Smooth muscle cell (in vitro differentiated cells): ENCODE measurements at regions not wholly inside any gene's neighbourhood (a gene's known extent, or its start where the extent isn't known, plus 50 kb on each side); places are given as distances from the start of the nearest gene placed in this dataset.

Source experiments
- DNase-seq: peaks from one replicate; lab custom pipeline; 2025; ENCODE audit not compliant: unreplicated experiment; lab: John Stamatoyannopoulos, UW
- H2AFZ ChIP-seq: fragments of 200-600 bp; sonication (generic); 2 replicates; pipeline ENCODE4 v1.6.0; 2016; ENCODE audit warnings: antibody characterized with exemption, low read depth, mild to moderate bottlenecking
- H3F3A ChIP-seq: fragments of 200-600 bp; sonication (generic); 2 replicates; pipeline ENCODE4 v1.6.0; 2017; ENCODE audit warnings: antibody characterized with exemption, low read depth
- H3K27ac ChIP-seq: fragments of 200-600 bp; sonication (generic); 2 replicates; pipeline ENCODE4 v1.5.1; 2016; ENCODE audit warnings: low read depth, mild to moderate bottlenecking
- H3K27me3 ChIP-seq: fragments of 200-600 bp; sonication (generic); 2 replicates; pipeline ENCODE4 v1.6.1; 2016; ENCODE audit warnings: low read depth, mild to moderate bottlenecking
- H3K36me3 ChIP-seq: fragments of 200-600 bp; sonication (generic); 2 replicates; pipeline ENCODE4 v1.5.1; 2016; ENCODE audit warnings: low read depth
- H3K4me1 ChIP-seq: fragments of 200-600 bp; sonication (generic); 2 replicates; pipeline ENCODE4 v1.5.1; 2016; ENCODE audit warnings: low read depth
- H3K4me2 ChIP-seq: fragments of 200-600 bp; sonication (generic); 2 replicates; pipeline ENCODE4 v1.6.0; 2016; ENCODE audit warnings: mild to moderate bottlenecking
- H3K4me3 ChIP-seq: fragments of 200-600 bp; sonication (generic); 2 replicates; pipeline ENCODE4 v1.5.1; 2016; ENCODE audit warnings: mild to moderate bottlenecking
- H3K79me2 ChIP-seq: fragments of 200-600 bp; sonication (generic); 2 replicates; pipeline ENCODE4 v1.6.0; 2016; ENCODE audit warnings: low read depth, mild to moderate bottlenecking
- H3K9ac ChIP-seq: fragments of 200-600 bp; sonication (generic); 2 replicates; pipeline ENCODE4 v1.6.0; 2016; ENCODE audit warnings: low read depth
- H3K9me3 ChIP-seq: fragments of 200-600 bp; sonication (generic); replicated peaks from 2 replicates; pipeline ENCODE4 v1.5.1; 2016; ENCODE audit warnings: low read depth
- H4K20me1 ChIP-seq: fragments of 200-600 bp; sonication (generic); 2 replicates; pipeline ENCODE4 v1.6.0; 2016; ENCODE audit warnings: low read depth
- WGBS: methylation state at CpG from one replicate; pipeline ENCODE4 v1.1.7; 2016; ENCODE audit warnings: low lambda C conversion rate; 5-methylcytosine and 5-hydroxymethylcytosine counted together
- TF ChIP-seq, protein P1 (sequence below): fragments of 200-600 bp; sonication (generic); IDR thresholded peaks from 2 replicates; pipeline ENCODE4 v1.5.1; 2017; ENCODE audit warnings: borderline replicate concordance, mild to moderate bottlenecking, antibody characterized with exemption; ENCODE audit not compliant: insufficient read depth, poor library complexity, severe bottlenecking

DNA sequence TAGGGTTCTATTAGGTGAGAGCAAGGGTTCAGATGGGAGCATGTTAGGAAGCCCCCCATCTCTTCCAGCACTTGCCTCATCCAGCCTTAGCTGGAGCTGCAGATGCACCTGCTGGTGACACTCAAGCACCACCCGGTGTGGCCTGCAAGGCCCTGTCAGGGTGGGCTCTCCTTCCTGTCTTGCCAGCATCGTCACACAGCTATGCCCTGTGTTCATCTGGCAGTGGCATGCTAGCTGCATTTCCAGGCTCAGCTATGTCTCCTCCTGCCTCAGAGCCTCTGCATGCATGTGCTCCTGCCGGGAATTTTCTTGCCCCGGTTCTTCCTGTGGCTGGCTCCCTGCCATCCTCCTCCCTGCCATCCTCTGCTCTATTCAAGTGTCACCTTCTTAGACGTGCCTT, 129.7 kb upstream of the KLF6 start:
- Histone ChIP-seq H3K4me1 (peaks cover 8% of the 10 kb centered on the region), H3K4me3 (no peak overlapping the region), H2AFZ (no peak overlapping the region), H3F3A (no peaks in the 10 kb centered on the region), H3K27me3 (no peaks in the 10 kb centered on the region), H4K20me1 (no peaks in the 10 kb centered on the region), H3K9me3 (no peaks in the 10 kb centered on the region), H3K4me2 (no peak overlapping the region), H3K36me3 (peaks cover 5% of the 10 kb centered on the region), H3K9ac (no peak overlapping the region), H3K27ac (no peak overlapping the region), H3K79me2 (no peaks in the 10 kb centered on the region)
- DNase-seq = no peak
- 92% methylated on average over 5 of the region's 5 CpGs for WGBS
- TF ChIP-seq, protein P1, sequence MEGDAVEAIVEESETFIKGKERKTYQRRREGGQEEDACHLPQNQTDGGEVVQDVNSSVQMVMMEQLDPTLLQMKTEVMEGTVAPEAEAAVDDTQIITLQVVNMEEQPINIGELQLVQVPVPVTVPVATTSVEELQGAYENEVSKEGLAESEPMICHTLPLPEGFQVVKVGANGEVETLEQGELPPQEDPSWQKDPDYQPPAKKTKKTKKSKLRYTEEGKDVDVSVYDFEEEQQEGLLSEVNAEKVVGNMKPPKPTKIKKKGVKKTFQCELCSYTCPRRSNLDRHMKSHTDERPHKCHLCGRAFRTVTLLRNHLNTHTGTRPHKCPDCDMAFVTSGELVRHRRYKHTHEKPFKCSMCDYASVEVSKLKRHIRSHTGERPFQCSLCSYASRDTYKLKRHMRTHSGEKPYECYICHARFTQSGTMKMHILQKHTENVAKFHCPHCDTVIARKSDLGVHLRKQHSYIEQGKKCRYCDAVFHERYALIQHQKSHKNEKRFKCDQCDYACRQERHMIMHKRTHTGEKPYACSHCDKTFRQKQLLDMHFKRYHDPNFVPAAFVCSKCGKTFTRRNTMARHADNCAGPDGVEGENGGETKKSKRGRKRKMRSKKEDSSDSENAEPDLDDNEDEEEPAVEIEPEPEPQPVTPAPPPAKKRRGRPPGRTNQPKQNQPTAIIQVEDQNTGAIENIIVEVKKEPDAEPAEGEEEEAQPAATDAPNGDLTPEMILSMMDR = no peak

DNA sequence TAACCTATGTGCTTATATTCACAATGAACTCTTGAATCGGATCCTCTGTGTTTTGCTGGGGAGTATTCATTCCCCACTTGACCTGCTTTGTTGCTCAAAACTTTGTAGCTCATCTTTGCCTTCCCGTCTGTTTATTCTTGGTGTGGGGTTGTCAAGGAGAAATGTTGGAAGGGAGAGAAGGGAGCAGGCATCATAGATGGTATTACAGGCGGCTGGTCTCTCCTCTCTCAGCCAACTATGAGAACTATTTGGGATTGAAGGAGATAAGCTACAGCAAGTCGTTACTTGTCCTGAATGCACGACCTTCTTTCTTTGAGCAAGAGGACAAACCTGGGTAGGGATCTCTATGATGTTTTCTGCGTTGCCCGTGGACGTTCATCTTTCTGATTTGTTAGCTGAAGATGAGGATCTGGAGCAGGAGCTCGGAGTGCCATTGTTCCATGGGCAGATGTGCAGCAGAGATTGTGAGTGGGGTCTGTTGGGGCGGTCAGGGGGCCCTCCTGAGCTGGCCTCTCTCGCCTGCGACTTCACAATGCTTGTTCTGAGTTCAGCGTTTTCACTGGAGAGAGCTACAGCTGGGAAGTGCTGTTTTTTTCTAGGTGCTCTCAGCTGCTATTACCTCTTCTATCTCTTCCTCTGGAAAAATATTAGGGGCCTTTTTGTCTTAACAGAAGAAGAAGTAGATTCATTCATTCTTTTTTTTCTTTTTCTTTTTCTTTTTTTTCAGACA, 126.9 kb upstream of the KLF6 start:
- Histone ChIP-seq H4K20me1 (no peaks in the 10 kb centered on the region), H2AFZ (peak overlapping the region; percentile 82), H3K27me3 (no peaks in the 10 kb centered on the region), H3K79me2 (no peaks in the 10 kb centered on the region), H3K36me3 (no peaks in the 10 kb centered on the region), H3K4me3 (no peak overlapping the region), H3K9ac (peak overlapping the region; percentile 55), H3K27ac (peak overlapping the region; percentile 73), H3K9me3 (no peaks in the 10 kb centered on the region), H3K4me1 (peaks cover 5% of the 10 kb centered on the region), H3K4me2 (peak overlapping the region; percentile 75), H3F3A (no peaks in the 10 kb centered on the region)
- WGBS = 56% methylated on average over 13 of the region's 13 CpGs
- no peak for DNase-seq
- TF ChIP-seq, protein P1 = no peak

DNA sequence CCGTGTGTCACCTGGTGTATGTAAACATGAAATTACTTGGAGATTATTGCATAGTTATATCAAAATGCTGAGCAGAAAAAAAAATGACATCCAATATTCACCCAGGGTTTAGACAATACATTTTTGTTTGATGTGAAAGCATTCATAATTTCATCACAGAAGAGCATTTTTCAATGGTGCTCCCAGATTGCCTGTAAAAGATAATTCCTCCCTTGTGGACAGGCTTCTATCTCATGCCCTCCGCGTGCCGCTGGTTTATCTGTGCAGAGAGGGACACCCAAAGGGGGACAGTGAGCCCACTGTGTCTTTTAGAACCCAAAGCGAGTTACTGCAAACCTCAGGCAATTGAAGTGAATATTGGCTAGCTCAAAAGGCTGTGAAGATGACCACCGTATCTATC, 126.2 kb upstream of the KLF6 start:
- 87% methylated on average over 6 of the region's 6 CpGs for WGBS
- TF ChIP-seq, protein P1 = no peak
- H3K27ac ChIP-seq = peak overlapping the region; percentile 73

DNA sequence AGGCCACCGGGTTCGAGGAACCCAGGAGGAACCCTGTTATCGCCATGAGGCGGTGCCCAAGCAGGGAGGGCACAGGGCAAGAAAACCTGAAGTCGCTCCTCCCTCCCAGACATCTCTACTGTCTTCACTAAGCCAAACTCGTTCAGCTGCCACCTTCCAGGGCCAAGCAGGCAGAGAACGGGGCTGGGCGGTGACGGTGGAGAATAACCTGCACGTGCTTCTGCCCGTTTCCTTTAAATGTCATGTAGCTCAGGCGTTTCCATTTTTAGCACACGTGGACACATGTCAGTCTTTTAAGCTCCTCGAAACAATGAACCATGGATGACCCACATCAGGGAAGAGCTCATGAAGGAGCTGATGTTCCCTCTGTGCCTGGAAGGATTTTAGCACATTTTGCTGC, 124.3 kb upstream of the KLF6 start:
- Histone ChIP-seq H3K27me3 (no peaks in the 10 kb centered on the region), H3K9me3 (no peaks in the 10 kb centered on the region), H2AFZ (no peak overlapping the region), H3K36me3 (no peaks in the 10 kb centered on the region), H3K4me1 (peaks cover 5% of the 10 kb centered on the region), H3F3A (no peaks in the 10 kb centered on the region), H3K27ac (no peak overlapping the region), H3K4me2 (no peak overlapping the region), H3K79me2 (no peaks in the 10 kb centered on the region), H4K20me1 (no peaks in the 10 kb centered on the region), H3K4me3 (no peak overlapping the region), H3K9ac (no peak overlapping the region)
- TF ChIP-seq, protein P1 = no peak
- 97% methylated on average over 14 of the region's 14 CpGs for WGBS
- DNase-seq = no peak

More for the DNA sequence above, 126.2 kb upstream of the KLF6 start:
- Histone ChIP-seq H3K36me3 (no peaks in the 10 kb centered on the region), H3K27me3 (no peaks in the 10 kb centered on the region), H3K79me2 (no peaks in the 10 kb centered on the region), H3K4me2 (peak overlapping the region; percentile 75), H3F3A (no peaks in the 10 kb centered on the region), H2AFZ (peak overlapping the region; percentile 82), H4K20me1 (no peaks in the 10 kb centered on the region), H3K4me1 (peaks cover 5% of the 10 kb centered on the region), H3K9ac (peak overlapping the region; percentile 55), H3K9me3 (no peaks in the 10 kb centered on the region), H3K4me3 (no peak overlapping the region)
- no peak for DNase-seq
